Endothelial cell of umbilical vein (primary cell): ENCODE measurements at regions not wholly inside any gene's neighbourhood (a gene's known extent, or its start where the extent isn't known, plus 50 kb on each side); places are given as distances from the start of the nearest gene placed in this dataset.

ENCODE experiments used
- BruUV-seq: library from RNA; stranded (reverse); fragments of 400-500 nt; replicated peaks from 2 replicates; lab custom pipeline; 2021; lab: Mats Ljungman, UMichigan
- CTCF ChIA-PET: fragments of 300-600, 350-600 bp; sonication (Branson Sonifier 250); formaldehyde crosslinking; loops from one replicate; lab custom pipeline; 2021; ENCODE audit warnings: antibody characterized with exemption, inconsistent platforms; lab: Charles Lee
- POLR2A ChIA-PET: fragments of 300-600, 350-600 bp; sonication (Branson Sonifier 250); formaldehyde crosslinking; loops from one replicate; lab custom pipeline; 2021; ENCODE audit warnings: antibody characterized with exemption, inconsistent platforms; lab: Charles Lee
- DNase-seq: peaks from one replicate; pipeline ENCODE4 v3.0.0-alpha.2; 2011; ENCODE audit warnings: low read depth, low spot score
- FAIRE-seq: peaks from 2 replicates; lab custom pipeline; 2011; peaks lifted over from hg19 to GRCh38; lab: Jason Lieb, UNC
- H2AFZ ChIP-seq: 2 replicates; pipeline ENCODE4 v1.6.0; 2012; ENCODE audit warnings: low read depth, low read length, control low read depth, inconsistent platforms
- H3K27ac ChIP-seq: 2 replicates; pipeline ENCODE4 v1.5.1; 2011; ENCODE audit warnings: low read depth, mild to moderate bottlenecking, control low read depth, low read length, moderate library complexity; ENCODE audit not compliant: insufficient read depth
- H3K27me3 ChIP-seq, 2 experiments: 2 replicates each; pipeline versions ENCODE4 v1.6.0 to v1.6.1; 2011; ENCODE audit warnings: low read length in 2 of 2, mixed read lengths in 1 of 2; ENCODE audit not compliant: control insufficient read depth in 2 of 2, insufficient read depth in 2 of 2
- H3K36me3 ChIP-seq, 2 experiments: 2 replicates in 1 of 2; 3 replicates in 1 of 2; pipeline ENCODE4 v1.5.1; 2011; ENCODE audit warnings: low read length in 2 of 2, mild to moderate bottlenecking in 1 of 2, moderate library complexity in 1 of 2; ENCODE audit not compliant: control insufficient read depth in 2 of 2, insufficient read depth in 2 of 2; ENCODE audit errors: extremely low read depth in 1 of 2
- H3K4me1 ChIP-seq: 3 replicates; pipeline ENCODE4 v1.5.1; 2011; ENCODE audit warnings: mild to moderate bottlenecking, low read length; ENCODE audit not compliant: control insufficient read depth, insufficient read depth; ENCODE audit errors: extremely low read depth
- H3K4me2 ChIP-seq: 2 replicates; pipeline ENCODE4 v1.6.1; 2011; ENCODE audit warnings: low read length, control low read depth, mixed read lengths; ENCODE audit not compliant: insufficient read depth
- H3K4me3 ChIP-seq, 3 experiments: fragments of 200-600 bp in 1 of 3; sonication (generic), shearing (Covaris generic) in 1 of 3; replicated peaks in 1 of 3; 2 replicates each; pipeline ENCODE4 v1.5.1; 2011 to 2016; ENCODE audit warnings: control low read depth in 3 of 3, low read length in 3 of 3, mild to moderate bottlenecking in 2 of 3, inconsistent platforms in 1 of 3, low read depth in 1 of 3, moderate library complexity in 1 of 3; ENCODE audit not compliant: insufficient read depth in 1 of 3
- H3K79me2 ChIP-seq: 2 replicates; pipeline ENCODE4 v1.6.0; 2012; ENCODE audit warnings: low read length, inconsistent platforms; ENCODE audit not compliant: control insufficient read depth, insufficient read depth
- H3K9ac ChIP-seq: replicated peaks from 2 replicates; pipeline ENCODE3; 2011; ENCODE audit warnings: low read length, control low read depth; ENCODE audit not compliant: insufficient read depth; ENCODE audit errors: extremely low read depth
- H3K9me1 ChIP-seq: replicated peaks from 3 replicates; pipeline ENCODE4 v1.6.0; 2011; ENCODE audit warnings: mild to moderate bottlenecking, low read length; ENCODE audit not compliant: control insufficient read depth, insufficient read depth; ENCODE audit errors: extremely low read depth
- H3K9me3 ChIP-seq: replicated peaks from 2 replicates; pipeline ENCODE4 v1.5.1; 2012; ENCODE audit warnings: low read length, inconsistent platforms; ENCODE audit not compliant: control insufficient read depth, insufficient read depth
- H4K20me1 ChIP-seq: replicated peaks from 2 replicates; pipeline ENCODE3; 2011; ENCODE audit warnings: mild to moderate bottlenecking, low read length; ENCODE audit not compliant: control insufficient read depth, insufficient read depth; ENCODE audit errors: extremely low read depth
- CTCF ChIP-seq, 2 donors: IDR thresholded peaks; 1 replicate in 1 of 2; 2 replicates in 1 of 2; pipeline ENCODE4 v1.5.1; 2011; ENCODE audit warnings: low read length in 2 of 2, mild to moderate bottlenecking in 2 of 2, moderate library complexity in 2 of 2, control low read depth in 1 of 2, inconsistent platforms in 1 of 2, low read depth in 1 of 2; ENCODE audit not compliant: insufficient read depth in 1 of 2; ENCODE audit errors: extremely low read depth in 1 of 2
- EZH2 ChIP-seq: IDR thresholded peaks from 2 replicates; pipeline ENCODE4 v1.6.1; 2012; ENCODE audit warnings: borderline replicate concordance, low read depth, mild to moderate bottlenecking, moderate library complexity, low read length, inconsistent platforms; ENCODE audit not compliant: severe bottlenecking
- FOS ChIP-seq: IDR thresholded peaks from 2 replicates; pipeline ENCODE4 v1.6.1; 2011; ENCODE audit warnings: mild to moderate bottlenecking, low read length, moderate library complexity, borderline replicate concordance; ENCODE audit not compliant: insufficient read depth
- GATA2 ChIP-seq: IDR thresholded peaks from 2 replicates; pipeline ENCODE4 v1.7.0; 2011; ENCODE audit warnings: low read depth, mild to moderate bottlenecking, moderate library complexity, mixed read lengths, low read length; ENCODE audit not compliant: insufficient read length, insufficient read depth
- JUN ChIP-seq: IDR thresholded peaks from 2 replicates; pipeline ENCODE4 v1.6.1; 2011; ENCODE audit warnings: borderline replicate concordance, low read depth; ENCODE audit not compliant: insufficient read length, insufficient read depth
- MAX ChIP-seq: IDR thresholded peaks from 2 replicates; pipeline ENCODE4 v1.6.1; 2011; ENCODE audit not compliant: insufficient read depth, insufficient read length
- MYC ChIP-seq: IDR thresholded peaks from one replicate; pipeline ENCODE4 v1.6.1; 2011; ENCODE audit warnings: mild to moderate bottlenecking, low read depth, low read length
- POLR2A ChIP-seq: IDR thresholded peaks from 2 replicates; pipeline ENCODE4 v1.6.1; 2012; ENCODE audit warnings: low read depth, mild to moderate bottlenecking, control low read depth, low read length
- POLR2AphosphoS5 ChIP-seq: IDR thresholded peaks from 2 replicates; pipeline ENCODE4 v1.6.1; 2012; ENCODE audit warnings: low read depth, mild to moderate bottlenecking, control low read depth, low read length, moderate library complexity; ENCODE audit not compliant: insufficient read depth
- dilution Hi-C: fragments of 300-500 bp; cut with MboI; formaldehyde crosslinking; loops from one replicate; pipeline ENCODE4 v1.15.0; 2019; ENCODE audit warnings: low sequenced_read_pairs; ENCODE audit not compliant: extremely low pct_ligation_motif_present
- intact Hi-C: fragments of 100-400 bp; cut with micrococcal nuclease; formaldehyde crosslinking; loops from one replicate; pipeline ENCODE4 v1.10.0; 2022

DNA sequence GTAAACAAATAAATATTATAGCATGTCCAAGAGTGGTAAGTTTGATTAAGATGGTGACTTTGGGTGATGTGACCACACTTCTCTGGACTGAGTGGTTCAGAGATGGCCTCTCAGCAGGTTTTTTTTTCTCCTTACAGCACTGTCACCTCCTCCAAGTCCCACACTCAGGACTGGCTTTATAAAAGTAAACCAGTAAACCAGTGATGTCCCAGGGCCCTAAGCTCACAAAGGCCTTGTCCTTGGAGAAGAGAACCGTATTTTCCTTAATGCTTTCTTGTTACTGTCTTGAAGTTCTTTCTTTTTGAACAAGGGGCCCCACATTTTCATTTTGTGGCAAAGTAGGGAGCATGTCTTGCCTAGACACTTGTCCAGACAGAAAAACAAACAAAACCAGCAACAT is 274.0 kb downstream of the MYCN start:
- H3K27me3 ChIP-seq = no peaks in the 10 kb centered on the region
- no peak for TF ChIP-seq GATA2
- no peak for TF ChIP-seq POLR2AphosphoS5
- no peak for TF ChIP-seq MAX
- TF ChIP-seq CTCF (IDR thresholded peaks at IDR 0.05; ENCODE audit: extremely low read depth in 1 of 2, insufficient read depth in 1 of 2, low read depth in 1 of 2, low read length in 2 of 2) = no peak
- no peaks in the 10 kb centered on the region for H3K9me1 ChIP-seq
- POLR2A ChIA-PET = no interaction called here
- FAIRE-seq = no peak
- no peak overlapping the region for H3K27ac ChIP-seq
- no peak overlapping the region for H3K9ac ChIP-seq
- no peak for DNase-seq
- H3K79me2 ChIP-seq = no peaks in the 10 kb centered on the region
- no peak overlapping the region for H2AFZ ChIP-seq
- no peaks in the 10 kb centered on the region for H3K36me3 ChIP-seq
- dilution Hi-C loops (no loop called here), intact Hi-C loops (no loop called here)
- no peak overlapping the region for H3K4me2 ChIP-seq
- H3K4me3 ChIP-seq = no peak overlapping the region
- peaks cover 3% of the 10 kb centered on the region for H3K9me3 ChIP-seq
- CTCF ChIA-PET = no interaction called here
- no peaks in the 10 kb centered on the region for H3K4me1 ChIP-seq
- BruUV-seq = no TSS peak
- H4K20me1 ChIP-seq = no peaks in the 10 kb centered on the region

GRCh38 chr2:16212321-16212720 is 272.0 kb downstream of the MYCN start:
- CTCF ChIA-PET = no interaction called here
- no peak for FAIRE-seq

More at GRCh38 chr2:16212321-16212720, 272.0 kb downstream of the MYCN start:
- no peak overlapping the region for H3K4me2 ChIP-seq
- H3K27ac ChIP-seq = no peak overlapping the region
- no peak for TF ChIP-seq EZH2
- no peak for TF ChIP-seq JUN
- TF ChIP-seq POLR2AphosphoS5 = no peak
- no peak for TF ChIP-seq CTCF (IDR thresholded peaks at IDR 0.05; ENCODE audit: extremely low read depth in 1 of 2, insufficient read depth in 1 of 2, low read depth in 1 of 2, low read length in 2 of 2)
- TF ChIP-seq MAX = no peak
- TF ChIP-seq POLR2A = no peak
- no peak for TF ChIP-seq FOS
- TF ChIP-seq GATA2 = no peak
- no peak for TF ChIP-seq MYC
- no peaks in the 10 kb centered on the region for H3K4me1 ChIP-seq
- no peaks in the 10 kb centered on the region for H3K36me3 ChIP-seq
- intact Hi-C loops = no loop called here
- H3K9me3 ChIP-seq = peaks cover 3% of the 10 kb centered on the region
- H3K9me1 ChIP-seq = no peaks in the 10 kb centered on the region
- H3K79me2 ChIP-seq = no peaks in the 10 kb centered on the region
- BruUV-seq = no TSS peak
- POLR2A ChIA-PET = no interaction called here
- H4K20me1 ChIP-seq = no peaks in the 10 kb centered on the region
- dilution Hi-C loops = no loop called here
- H3K27me3 ChIP-seq = no peaks in the 10 kb centered on the region
- no peak overlapping the region for H3K9ac ChIP-seq
- no peak overlapping the region for H2AFZ ChIP-seq
- H3K4me3 ChIP-seq = no peak overlapping the region
- no peak for DNase-seq
